GM18870 (cell line): ENCODE measurements at regions not wholly inside any gene's neighbourhood (a gene's known extent, or its start where the extent isn't known, plus 50 kb on each side); places are given as distances from the start of the nearest gene placed in this dataset.
"Not testable (repeated sequence)": the region's sequence is repeated elsewhere in the genome, so short reads cannot be mapped to it uniquely, and the experiment has no call there.

Experiments used
- ATAC-seq: cut with Tn5 transposase; IDR thresholded peaks from one replicate; pipeline ENCODE4 v1.9.1; 2021; ENCODE audit warnings: moderate library complexity; ENCODE audit not compliant: unreplicated experiment

- ATAC-seq, result not testable (repeated sequence)
Observed at GRCh38 chr2:87258887-87259286, 237.2 kb upstream of the PLGLB1 start.

GRCh38 chr2:87262184-87262702 lies 240.6 kb upstream of the PLGLB1 start:
- ATAC-seq, result not testable (repeated sequence)

GRCh38 chr2:87263868-87264518 lies 242.3 kb upstream of the PLGLB1 start:
- ATAC-seq, result not testable (repeated sequence)

- ATAC-seq, result not testable (repeated sequence)
Observed at GRCh38 chr2:87275192-87275591, 253.5 kb upstream of the PLGLB1 start.

- ATAC-seq, result not testable (repeated sequence)
Observed at GRCh38 chr2:87275974-87276629, 254.5 kb upstream of the PLGLB1 start.

GRCh38 chr2:87276673-87277072 lies 255.0 kb upstream of the PLGLB1 start:
- not testable (repeated sequence) for ATAC-seq

GRCh38 chr2:87277734-87278133 lies 256.1 kb upstream of the PLGLB1 start:
- ATAC-seq, result not testable (repeated sequence)

GRCh38 chr2:87280596-87281355 lies 259.1 kb upstream of the PLGLB1 start:
- not testable (repeated sequence) for ATAC-seq

GRCh38 chr2:87283735-87284470 lies 262.3 kb upstream of the PLGLB1 start:
- ATAC-seq, result not testable (repeated sequence)

- ATAC-seq, result not testable (repeated sequence)
Observed at GRCh38 chr2:87284471-87284772, 262.8 kb upstream of the PLGLB1 start.

- ATAC-seq, result not testable (repeated sequence)
Observed at GRCh38 chr2:87285139-87285538, 263.5 kb upstream of the PLGLB1 start.

- ATAC-seq, result not testable (repeated sequence)
Observed at GRCh38 chr2:87290566-87291307, 269.1 kb upstream of the PLGLB1 start.

GRCh38 chr2:87291400-87292200 lies 270.0 kb upstream of the PLGLB1 start:
- ATAC-seq, result not testable (repeated sequence)

GRCh38 chr2:87293931-87294594 lies 272.4 kb upstream of the PLGLB1 start:
- ATAC-seq, result not testable (repeated sequence)

GRCh38 chr2:87295135-87295534 lies 273.5 kb upstream of the PLGLB1 start:
- ATAC-seq, result not testable (repeated sequence)

GRCh38 chr2:87301349-87301748 lies 279.7 kb upstream of the PLGLB1 start:
- ATAC-seq, result not testable (repeated sequence)

- ATAC-seq, result not testable (repeated sequence)
Observed at GRCh38 chr2:87301871-87302270, 280.2 kb upstream of the PLGLB1 start.

GRCh38 chr2:87308621-87309020 lies 287.0 kb upstream of the PLGLB1 start:
- ATAC-seq, result not testable (repeated sequence)

GRCh38 chr2:87309785-87310184 lies 288.1 kb upstream of the PLGLB1 start:
- not testable (repeated sequence) for ATAC-seq
